SK-N-SH (cell line): ENCODE measurements at regions not wholly inside any gene's neighbourhood (a gene's known extent, or its start where the extent isn't known, plus 50 kb on each side); places are given as distances from the start of the nearest gene placed in this dataset.

Source experiments
- CTCF ChIA-PET: fragments of 300-600, 350-600 bp; formaldehyde crosslinking; extraction: SDS; loops from one replicate; lab custom pipeline; 2021; lab: Yijun Ruan, JAX
- POLR2A ChIA-PET: fragments of 350-600 bp; sonication (Branson Sonifier 250); formaldehyde crosslinking; extraction: SDS; loops from one replicate; lab custom pipeline; 2020; ENCODE audit warnings: antibody characterized with exemption, inconsistent platforms; lab: Yijun Ruan, JAX
- DNase-seq: peaks from one replicate; pipeline ENCODE4 v3.0.0; 2012
- H2AFZ ChIP-seq: fragments of 200-600 bp; sonication (generic); 2 replicates; pipeline ENCODE4 v1.8.1; 2016; ENCODE audit warnings: antibody characterized with exemption, mild to moderate bottlenecking, low read depth
- H3F3A ChIP-seq: fragments of 200-600 bp; sonication (generic); replicated peaks from 2 replicates; pipeline ENCODE3; 2016; ENCODE audit warnings: antibody characterized with exemption, mild to moderate bottlenecking; ENCODE audit not compliant: insufficient read depth
- H3K27ac ChIP-seq, 2 experiments: fragments of 200-500 bp in 1 of 2; fragments of 200-600 bp in 1 of 2; sonication (Bioruptor generic) in 1 of 2; sonication (generic), shearing (Covaris generic) in 1 of 2; 2 replicates each; pipeline versions ENCODE4 v1.5.1 to v1.6.1; 2014 to 2016; ENCODE audit warnings: low read depth in 2 of 2, inconsistent platforms in 1 of 2, low read length in 1 of 2, mild to moderate bottlenecking in 1 of 2, mixed read lengths in 1 of 2
- H3K27me3 ChIP-seq: fragments of 200-600 bp; sonication (generic), shearing (Covaris generic); 2 replicates; pipeline ENCODE4 v1.6.1; 2016; ENCODE audit warnings: mixed run types; ENCODE audit not compliant: insufficient read depth
- H3K36me3 ChIP-seq, 2 experiments: fragments of 200-500 bp in 1 of 2; fragments of 200-600 bp in 1 of 2; sonication (Bioruptor generic) in 1 of 2; sonication (generic) in 1 of 2; replicated peaks in 1 of 2; 2 replicates each; pipeline versions ENCODE3 to v1.5.1; 2014 to 2016; ENCODE audit warnings: low read length in 1 of 2, mild to moderate bottlenecking in 1 of 2; ENCODE audit not compliant: insufficient read depth in 2 of 2, control insufficient read depth in 1 of 2
- H3K4me1 ChIP-seq, 2 experiments: fragments of 200-500 bp in 1 of 2; fragments of 200-600 bp in 1 of 2; sonication (Bioruptor generic) in 1 of 2; sonication (generic), shearing (Covaris generic) in 1 of 2; 2 replicates each; pipeline versions ENCODE4 v1.5.1 to v1.6.1; 2014 to 2016; ENCODE audit warnings: low read depth in 1 of 2, low read length in 1 of 2, mixed run types in 1 of 2; ENCODE audit not compliant: insufficient read depth in 2 of 2, control insufficient read depth in 1 of 2
- H3K4me2 ChIP-seq: fragments of 200-600 bp; sonication (generic), shearing (Covaris generic); 2 replicates; pipeline ENCODE4 v1.6.1; 2017; ENCODE audit warnings: mixed run types
- H3K4me3 ChIP-seq, 2 experiments: fragments of 200-500 bp in 1 of 2; fragments of 200-600 bp in 1 of 2; sonication (Bioruptor generic) in 1 of 2; sonication (generic), shearing (Covaris generic) in 1 of 2; 2 replicates each; pipeline versions ENCODE4 v1.5.1 to v1.8.1; 2014 to 2016; ENCODE audit warnings: low read depth in 2 of 2, inconsistent platforms in 1 of 2, low read length in 1 of 2, mild to moderate bottlenecking in 1 of 2, mixed read lengths in 1 of 2, moderate library complexity in 1 of 2
- H3K79me2 ChIP-seq: fragments of 200-600 bp; sonication (generic); 2 replicates; pipeline ENCODE4 v1.8.1; 2017; ENCODE audit warnings: mild to moderate bottlenecking; ENCODE audit not compliant: insufficient read depth
- H3K9ac ChIP-seq: fragments of 200-600 bp; sonication (generic); 2 replicates; pipeline ENCODE4 v1.6.1; 2017; ENCODE audit warnings: mixed run types
- H3K9me2 ChIP-seq: fragments of 200-600 bp; sonication (generic); 2 replicates; pipeline ENCODE4 v1.6.1; 2017; ENCODE audit warnings: mixed run types
- H3K9me3 ChIP-seq: fragments of 200-600 bp; sonication (generic); 2 replicates; pipeline ENCODE4 v1.6.1; 2017; ENCODE audit warnings: mixed run types, mild to moderate bottlenecking, moderate library complexity
- H4K20me1 ChIP-seq: fragments of 200-600 bp; sonication (generic); 2 replicates; pipeline ENCODE4 v1.6.1; 2017; ENCODE audit warnings: mild to moderate bottlenecking, mixed run types; ENCODE audit not compliant: insufficient read depth
- CHD2 ChIP-seq: fragments of 150-350 bp; IDR thresholded peaks from 2 replicates; pipeline ENCODE4 v1.6.1; 2018; ENCODE audit warnings: low read length; ENCODE audit not compliant: partially characterized antibody
- CTCF ChIP-seq: fragments of 200-600 bp; sonication (generic); IDR thresholded peaks from 2 replicates; pipeline ENCODE4 v1.6.1; 2017; ENCODE audit warnings: antibody characterized with exemption, mild to moderate bottlenecking, moderate library complexity
- ELF1 ChIP-seq: IDR thresholded peaks from 2 replicates; pipeline ENCODE4 v1.4.0; 2012
- EZH2phosphoT487 ChIP-seq: fragments of 200-600 bp; sonication (generic); IDR thresholded peaks from 2 replicates; pipeline ENCODE4 v1.6.1; 2017; ENCODE audit warnings: low read depth, mixed run types, mild to moderate bottlenecking, antibody characterized with exemption, moderate library complexity, borderline replicate concordance
- FOXJ3 ChIP-seq: sonication (generic); formaldehyde crosslinking; IDR thresholded peaks from 2 replicates; pipeline ENCODE4 v1.5.1; 2020; ENCODE audit warnings: mild to moderate bottlenecking, missing genetic modification reagents
- FOXM1 ChIP-seq: IDR thresholded peaks from 2 replicates; pipeline ENCODE4 v1.4.0; 2012; ENCODE audit warnings: low read depth, mild to moderate bottlenecking
- GABPA ChIP-seq: IDR thresholded peaks from 2 replicates; pipeline ENCODE4 v1.4.0; 2012; ENCODE audit warnings: low read depth, mild to moderate bottlenecking
- GATA2 ChIP-seq: sonication (generic); formaldehyde crosslinking; IDR thresholded peaks from 2 replicates; pipeline ENCODE4 v1.5.0; 2020; ENCODE audit warnings: mild to moderate bottlenecking, missing genetic modification reagents
- JUND ChIP-seq: IDR thresholded peaks from 2 replicates; pipeline ENCODE4 v1.4.0; 2012
- MAX ChIP-seq: IDR thresholded peaks from 2 replicates; pipeline ENCODE4 v1.4.0; 2012; ENCODE audit warnings: low read depth
- MEF2A ChIP-seq: IDR thresholded peaks from 2 replicates; pipeline ENCODE4 v1.4.0; 2012; ENCODE audit warnings: low read depth, borderline replicate concordance
- MXI1 ChIP-seq: IDR thresholded peaks from 2 replicates; pipeline ENCODE4 v1.6.1; 2012; ENCODE audit warnings: mild to moderate bottlenecking, low read depth, low read length, improper control_type of control experiment
- NRF1 ChIP-seq: IDR thresholded peaks from 2 replicates; pipeline ENCODE4 v1.6.1; 2012; ENCODE audit warnings: low read depth, mild to moderate bottlenecking, low read length
- PBX3 ChIP-seq: IDR thresholded peaks from 2 replicates; pipeline ENCODE4; 2012
- POLR2AphosphoS5 ChIP-seq: IDR thresholded peaks from 2 replicates; pipeline ENCODE4 v1.6.1; 2012; ENCODE audit warnings: low read depth, low read length
- RAD21 ChIP-seq: IDR thresholded peaks from 2 replicates; pipeline ENCODE4 v1.6.1; 2012; ENCODE audit warnings: mild to moderate bottlenecking, low read length
- RFX5 ChIP-seq: IDR thresholded peaks from 2 replicates; pipeline ENCODE4 v1.6.1; 2012; ENCODE audit warnings: mild to moderate bottlenecking, improper control_type of control experiment, low read length
- SMC3 ChIP-seq: IDR thresholded peaks from 2 replicates; pipeline ENCODE4 v1.6.1; 2012; ENCODE audit warnings: low read depth, low read length, improper control_type of control experiment
- TCF12 ChIP-seq: IDR thresholded peaks from 2 replicates; pipeline ENCODE4 v1.4.0; 2012
- TEAD4 ChIP-seq: IDR thresholded peaks from 2 replicates; pipeline ENCODE4 v1.4.0; 2012; ENCODE audit warnings: mild to moderate bottlenecking, borderline replicate concordance; ENCODE audit not compliant: insufficient read depth
- USF1 ChIP-seq: IDR thresholded peaks from 2 replicates; pipeline ENCODE4 v1.4.0; 2012; ENCODE audit warnings: low read depth, borderline replicate concordance
- WGBS: methylation state at CpG from one replicate; pipeline ENCODE4 v1.1.6; 2017; ENCODE audit warnings: low lambda C conversion rate; 5-methylcytosine and 5-hydroxymethylcytosine counted together

GRCh38 chr1:239806897-239807296, 284.8 kb upstream of the FMN2 start (continued):
- TF ChIP-seq FOXJ3 (no peak), EZH2phosphoT487 (no peak)

- Histone ChIP-seq H4K20me1 (no peaks in the 10 kb centered on the region), H2AFZ (no peak overlapping the region), H3K4me2 (no peak overlapping the region), H3K9me2 (no peaks in the 10 kb centered on the region), H3K27ac (peak overlapping the region in 1 of 2 experiments; percentile 78; a peak in 2 of 4 replicates), H3K36me3 (no peaks in the 10 kb centered on the region), H3K79me2 (no peaks in the 10 kb centered on the region), H3K4me1 (peaks cover 0 to 43% of the 10 kb centered on the region in 2 experiments; a peak in 2 of 4 replicates), H3K9me3 (no peaks in the 10 kb centered on the region), H3K9ac (no peak overlapping the region), H3K27me3 (no peaks in the 10 kb centered on the region), H3K4me3 (no peak overlapping the region), H3F3A (no peaks in the 10 kb centered on the region)
- ChIA-PET POLR2A (no interaction called here), CTCF (no interaction called here)
- TF ChIP-seq GATA2 (peak; percentile 30; the same call in 1 of the 2 replicates), SMC3 (no peak)
- DNase-seq = no peak
Measured at GRCh38 chr1:239807361-239807760, 284.3 kb upstream of the FMN2 start.

- Histone ChIP-seq H3K4me3 (no peak overlapping the region), H3F3A (peaks cover 12% of the 10 kb centered on the region), H3K27me3 (no peaks in the 10 kb centered on the region), H4K20me1 (no peaks in the 10 kb centered on the region), H3K9ac (no peak overlapping the region), H3K4me2 (no peak overlapping the region), H3K4me1 (peaks cover 8 to 48% of the 10 kb centered on the region in 2 experiments; a peak in 3 of 4 replicates), H2AFZ (no peak overlapping the region), H3K36me3 (no peaks in the 10 kb centered on the region), H3K27ac (peak overlapping the region in 1 of 2 experiments; percentile 24; a peak in 1 of 4 replicates), H3K9me3 (no peaks in the 10 kb centered on the region), H3K79me2 (no peaks in the 10 kb centered on the region), H3K9me2 (no peaks in the 10 kb centered on the region)
- 84% methylated on average over 7 of the region's 8 CpGs for WGBS
- no peak for DNase-seq
- ChIA-PET CTCF (no interaction called here), POLR2A (no interaction called here)
- TF ChIP-seq RFX5 (no peak), RAD21 (no peak), SMC3 (no peak), ELF1 (no peak), JUND (no peak), CTCF (no peak), FOXM1 (no peak), TCF12 (no peak), EZH2phosphoT487 (no peak), TEAD4 (no peak), PBX3 (no peak), CHD2 (no peak), MEF2A (no peak), NRF1 (no peak), MXI1 (no peak), GATA2 (no peak), MAX (no peak), GABPA (no peak), USF1 (no peak), POLR2AphosphoS5 (no peak)
Measured at GRCh38 chr1:239810061-239810481, 281.6 kb upstream of the FMN2 start.
